ENCODE measurements at regions not wholly inside any gene's neighbourhood (a gene's known extent, or its start where the extent isn't known, plus 50 kb on each side); places are given as distances from the start of the nearest gene placed in this dataset.
"Not testable (repeated sequence)": the region's sequence is repeated elsewhere in the genome, so short reads cannot be mapped to it uniquely, and the experiment has no call there.

GRCh38 chr7:41578700-41579099 lies 124.2 kb downstream of the INHBA start:
- no peak for DNase-seq (ENCODE audit: low read depth in 2 of 2)

- DNase-seq (ENCODE audit: low read depth in 2 of 2) = no peak
Observed at GRCh38 chr7:41576166-41576565, 126.7 kb downstream of the INHBA start.

GRCh38 chr7:41574377-41574776 lies 128.5 kb downstream of the INHBA start:
- no peak for DNase-seq (ENCODE audit: low read depth in 2 of 2)

- DNase-seq (ENCODE audit: low read depth in 2 of 2) = no peak
Observed at GRCh38 chr7:41573862-41574261, 129.0 kb downstream of the INHBA start.

- DNase-seq (ENCODE audit: low read depth in 2 of 2) = no peak
Observed at GRCh38 chr7:41573443-41573842, 129.4 kb downstream of the INHBA start.

- no peak for DNase-seq (ENCODE audit: low read depth in 2 of 2)
Observed at GRCh38 chr7:41573015-41573414, 129.9 kb downstream of the INHBA start.

- DNase-seq (ENCODE audit: low read depth in 2 of 2) = no peak
Observed at GRCh38 chr7:41571573-41571972, 131.3 kb downstream of the INHBA start.

- no peak for DNase-seq (ENCODE audit: low read depth in 2 of 2)
Observed at GRCh38 chr7:41570766-41571165, 132.1 kb downstream of the INHBA start.

GRCh38 chr7:41568135-41568534 lies 134.8 kb downstream of the INHBA start:
- no peak for DNase-seq (ENCODE audit: low read depth in 2 of 2)

GRCh38 chr7:41567731-41568114 lies 135.2 kb downstream of the INHBA start:
- no peak for DNase-seq (ENCODE audit: low read depth in 2 of 2)

GRCh38 chr7:41567031-41567730 lies 135.7 kb downstream of the INHBA start:
- DNase-seq (ENCODE audit: low read depth in 2 of 2) = no peak

- DNase-seq (ENCODE audit: low read depth in 2 of 2) = no peak
Observed at GRCh38 chr7:41566581-41566980, 136.3 kb downstream of the INHBA start.

GRCh38 chr7:41565655-41566054 lies 137.2 kb downstream of the INHBA start:
- no peak for DNase-seq (ENCODE audit: low read depth in 2 of 2)

- no peak for DNase-seq (ENCODE audit: low read depth in 2 of 2)
Observed at GRCh38 chr7:41559426-41559825, 143.5 kb downstream of the INHBA start.

- no peak for DNase-seq (ENCODE audit: low read depth in 2 of 2)
Observed at GRCh38 chr7:41554481-41554880, 148.4 kb downstream of the INHBA start.

- DNase-seq (ENCODE audit: low read depth in 2 of 2) = not testable (repeated sequence)
Observed at GRCh38 chr7:41550046-41550445, 152.8 kb downstream of the INHBA start.

- no peak for DNase-seq (ENCODE audit: low read depth in 2 of 2)
Observed at GRCh38 chr7:41544241-41544640, 158.6 kb downstream of the INHBA start.

GRCh38 chr7:41540601-41541000 lies 162.3 kb downstream of the INHBA start:
- DNase-seq (ENCODE audit: low read depth in 2 of 2) = no peak

GRCh38 chr7:41538810-41539724 lies 163.8 kb downstream of the INHBA start:
- DNase-seq (ENCODE audit: low read depth in 2 of 2) = no peak

GRCh38 chr7:41536873-41537665 lies 165.8 kb downstream of the INHBA start:
- DNase-seq (ENCODE audit: low read depth in 2 of 2) = no peak

GRCh38 chr7:41536122-41536872 lies 166.6 kb downstream of the INHBA start:
- no peak for DNase-seq (ENCODE audit: low read depth in 2 of 2)

GRCh38 chr7:41529831-41530230 lies 173.1 kb downstream of the INHBA start:
- DNase-seq (ENCODE audit: low read depth in 2 of 2) = no peak
